ENCODE measurements at regions not wholly inside any gene's neighbourhood (a gene's known extent, or its start where the extent isn't known, plus 50 kb on each side); places are given as distances from the start of the nearest gene placed in this dataset.

DNA sequence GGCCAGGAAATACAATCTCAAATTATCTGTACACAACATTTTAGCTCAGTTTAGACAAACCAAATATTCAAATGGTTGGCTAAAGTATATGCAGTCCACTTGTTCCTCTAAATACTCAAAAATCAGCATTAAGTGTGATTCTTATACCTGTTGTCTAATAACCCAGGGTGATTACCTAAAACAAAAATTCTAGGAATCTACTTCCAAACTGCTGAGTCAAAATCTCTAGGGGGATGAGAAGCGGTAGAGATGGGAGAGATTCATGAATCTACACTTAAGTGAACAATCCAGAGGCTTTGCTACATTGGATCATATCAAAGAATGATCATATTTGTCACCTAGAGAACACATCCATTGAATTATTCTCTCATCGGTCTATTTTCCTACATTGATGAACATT, 420.9 kb upstream of the PKDCC start:
- H3K4me1 ChIP-seq (ENCODE audit: insufficient read depth, low read length, poor library complexity, severe bottlenecking): no peaks in the 10 kb centered on the region
- no peak for DNase-seq (ENCODE audit: low spot score)
- no peak overlapping the region for H3K4me3 ChIP-seq (ENCODE audit: low read depth, low read length, poor library complexity, severe bottlenecking)
- BruUV-seq (replicated peaks): no TSS peak
- no peak for TF ChIP-seq CTCF (conservative IDR thresholded peaks at IDR 0.05; ENCODE audit: low read length)
- TF ChIP-seq EZH2phosphoT487 (IDR thresholded peaks at IDR 0.05; ENCODE audit: borderline replicate concordance, low read depth, low read length): no peak
- H3K79me2 ChIP-seq (ENCODE audit: insufficient read depth, low read depth, low read length): no peaks in the 10 kb centered on the region
- POLR2A ChIA-PET: no interaction called here
- H3K9me3 ChIP-seq (ENCODE audit: low read length): no peaks in the 10 kb centered on the region
- H3K9me2 ChIP-seq (ENCODE audit: insufficient read depth, low read length): no peaks in the 10 kb centered on the region
- H2AFZ ChIP-seq (ENCODE audit: low read length): no peak overlapping the region
- no peaks in the 10 kb centered on the region for H4K20me1 ChIP-seq (ENCODE audit: insufficient read depth, low read length)
- H3K36me3 ChIP-seq (ENCODE audit: insufficient read depth, low read length): no peaks in the 10 kb centered on the region
- no peak overlapping the region for H3K4me2 ChIP-seq (ENCODE audit: low read length)
- intact Hi-C loops (cut with micrococcal nuclease; ENCODE audit: unreplicated experiment): no loop called here
- CTCF ChIA-PET (ENCODE audit: unreplicated experiment): no interaction called here
- H3K27ac ChIP-seq (ENCODE audit: low read depth, low read length, poor library complexity, severe bottlenecking): no peak overlapping the region

DNA sequence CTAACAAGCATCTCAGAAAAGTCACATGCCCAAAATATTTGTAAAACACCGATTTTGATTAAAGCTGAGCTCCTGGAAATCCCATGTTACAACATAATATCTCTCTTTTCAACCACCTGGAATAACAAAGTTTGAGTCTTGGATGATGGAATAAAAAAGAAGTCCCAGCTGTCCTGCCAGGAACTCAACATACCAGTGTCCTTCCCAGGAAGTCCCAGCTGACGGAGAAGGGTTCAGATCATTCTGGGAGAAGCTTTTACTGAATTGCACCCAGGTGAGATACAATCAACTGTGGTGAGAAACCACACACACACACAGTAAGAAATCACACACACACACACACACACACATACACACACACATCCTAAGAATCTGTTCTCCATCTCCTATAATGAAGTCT, 413.1 kb upstream of the PKDCC start:
- no peak overlapping the region for H3K4me3 ChIP-seq (ENCODE audit: low read depth, low read length, poor library complexity, severe bottlenecking)
- H3K4me2 ChIP-seq (ENCODE audit: low read length): no peak overlapping the region
- TF ChIP-seq EZH2phosphoT487 (IDR thresholded peaks at IDR 0.05; ENCODE audit: borderline replicate concordance, low read depth, low read length) (no peak), CTCF (conservative IDR thresholded peaks at IDR 0.05; ENCODE audit: low read length) (no peak)
- DNase-seq (ENCODE audit: low spot score): no peak
- ChIA-PET CTCF (ENCODE audit: unreplicated experiment) (no interaction called here), POLR2A (no interaction called here)
- no peaks in the 10 kb centered on the region for H3K9me3 ChIP-seq (ENCODE audit: low read length)
- BruUV-seq (replicated peaks): no TSS peak
- H3K4me1 ChIP-seq (ENCODE audit: insufficient read depth, low read length, poor library complexity, severe bottlenecking): no peaks in the 10 kb centered on the region
- no peaks in the 10 kb centered on the region for H3K36me3 ChIP-seq (ENCODE audit: insufficient read depth, low read length)
- H3K79me2 ChIP-seq (ENCODE audit: insufficient read depth, low read depth, low read length): no peaks in the 10 kb centered on the region
- H2AFZ ChIP-seq (ENCODE audit: low read length): no peak overlapping the region
- intact Hi-C loops (cut with micrococcal nuclease; ENCODE audit: unreplicated experiment): no loop called here
- H3K9me2 ChIP-seq (ENCODE audit: insufficient read depth, low read length): no peaks in the 10 kb centered on the region
- H3K27ac ChIP-seq (ENCODE audit: low read depth, low read length, poor library complexity, severe bottlenecking): no peak overlapping the region
- no peaks in the 10 kb centered on the region for H4K20me1 ChIP-seq (ENCODE audit: insufficient read depth, low read length)

DNA sequence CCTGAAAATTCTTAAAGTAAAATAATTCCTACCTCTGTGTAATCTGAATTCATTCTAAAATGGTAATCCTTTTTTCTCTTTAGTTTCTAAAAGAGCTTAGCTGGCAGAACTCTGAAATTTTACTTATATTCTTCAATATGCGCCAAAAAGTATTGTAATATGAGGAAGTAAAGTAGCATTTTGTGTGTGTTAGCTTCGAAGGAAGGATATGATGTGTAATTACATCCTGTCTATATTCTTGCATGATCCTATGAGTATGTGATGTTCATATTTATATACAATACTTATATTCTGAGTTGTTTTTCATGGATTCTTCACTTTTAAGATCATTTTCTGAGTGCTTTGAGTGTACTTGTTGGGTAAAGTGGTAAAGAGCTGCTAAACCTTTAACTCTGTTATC, 402.9 kb upstream of the PKDCC start:
- ChIA-PET POLR2A (no interaction called here), CTCF (ENCODE audit: unreplicated experiment) (no interaction called here)
- Histone ChIP-seq H3K4me1 (ENCODE audit: insufficient read depth, low read length, poor library complexity, severe bottlenecking) (no peaks in the 10 kb centered on the region), H3K4me2 (ENCODE audit: low read length) (no peak overlapping the region), H2AFZ (ENCODE audit: low read length) (no peak overlapping the region), H3K36me3 (ENCODE audit: insufficient read depth, low read length) (no peaks in the 10 kb centered on the region), H3K79me2 (ENCODE audit: insufficient read depth, low read depth, low read length) (no peaks in the 10 kb centered on the region), H4K20me1 (ENCODE audit: insufficient read depth, low read length) (no peaks in the 10 kb centered on the region), H3K27ac (ENCODE audit: low read depth, low read length, poor library complexity, severe bottlenecking) (no peak overlapping the region), H3K4me3 (ENCODE audit: low read depth, low read length, poor library complexity, severe bottlenecking) (no peak overlapping the region), H3K9me2 (ENCODE audit: insufficient read depth, low read length) (no peaks in the 10 kb centered on the region), H3K9me3 (ENCODE audit: low read length) (no peaks in the 10 kb centered on the region)
- DNase-seq (ENCODE audit: low spot score): no peak
- intact Hi-C loops (cut with micrococcal nuclease; ENCODE audit: unreplicated experiment): no loop called here
- TF ChIP-seq EZH2phosphoT487 (IDR thresholded peaks at IDR 0.05; ENCODE audit: borderline replicate concordance, low read depth, low read length) (no peak), CTCF (conservative IDR thresholded peaks at IDR 0.05; ENCODE audit: low read length) (no peak)
- BruUV-seq (replicated peaks): no TSS peak
